ENCODE measurements at regions not wholly inside any gene's neighbourhood (a gene's known extent, or its start where the extent isn't known, plus 50 kb on each side); places are given as distances from the start of the nearest gene placed in this dataset.

DNA sequence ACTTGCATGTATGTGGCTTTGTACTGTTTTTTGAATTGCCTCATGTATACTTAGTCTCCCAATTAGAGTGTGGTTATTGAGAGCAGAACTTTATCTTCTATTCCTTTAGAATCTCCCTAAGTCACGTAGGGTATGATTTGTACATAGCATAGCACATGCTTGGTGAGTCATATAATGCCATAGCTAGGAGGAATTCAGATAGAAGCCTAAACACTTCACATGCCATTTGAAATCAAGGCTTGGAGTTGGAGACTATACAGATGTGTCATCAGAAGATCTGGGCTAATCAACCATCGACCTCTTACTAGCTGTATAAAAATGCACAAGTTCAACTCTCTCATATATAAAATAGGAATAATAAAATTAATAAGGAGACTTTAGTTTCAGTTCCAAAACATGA lies 222.6 kb upstream of the ST6GAL2 start:
- Histone ChIP-seq H3K9me3 (peaks cover 0 to 14% of the 10 kb centered on the region in 2 donors), H3K27me3 (no peaks in the 10 kb centered on the region), H3K27ac (no peak overlapping the region), H3K36me3 (no peaks in the 10 kb centered on the region), H3K4me3 (no peak overlapping the region), H3K4me1 (no peaks in the 10 kb centered on the region)
- intact Hi-C loops (cut with DNase I; ENCODE audit: low total_unique reads), result no loop called here
- DNase-seq (ENCODE audit: low spot score in 2 of 2), result no peak
- TF ChIP-seq, protein P1, sequence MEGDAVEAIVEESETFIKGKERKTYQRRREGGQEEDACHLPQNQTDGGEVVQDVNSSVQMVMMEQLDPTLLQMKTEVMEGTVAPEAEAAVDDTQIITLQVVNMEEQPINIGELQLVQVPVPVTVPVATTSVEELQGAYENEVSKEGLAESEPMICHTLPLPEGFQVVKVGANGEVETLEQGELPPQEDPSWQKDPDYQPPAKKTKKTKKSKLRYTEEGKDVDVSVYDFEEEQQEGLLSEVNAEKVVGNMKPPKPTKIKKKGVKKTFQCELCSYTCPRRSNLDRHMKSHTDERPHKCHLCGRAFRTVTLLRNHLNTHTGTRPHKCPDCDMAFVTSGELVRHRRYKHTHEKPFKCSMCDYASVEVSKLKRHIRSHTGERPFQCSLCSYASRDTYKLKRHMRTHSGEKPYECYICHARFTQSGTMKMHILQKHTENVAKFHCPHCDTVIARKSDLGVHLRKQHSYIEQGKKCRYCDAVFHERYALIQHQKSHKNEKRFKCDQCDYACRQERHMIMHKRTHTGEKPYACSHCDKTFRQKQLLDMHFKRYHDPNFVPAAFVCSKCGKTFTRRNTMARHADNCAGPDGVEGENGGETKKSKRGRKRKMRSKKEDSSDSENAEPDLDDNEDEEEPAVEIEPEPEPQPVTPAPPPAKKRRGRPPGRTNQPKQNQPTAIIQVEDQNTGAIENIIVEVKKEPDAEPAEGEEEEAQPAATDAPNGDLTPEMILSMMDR (IDR thresholded peaks at IDR 0.05), result no peak
- TF ChIP-seq POLR2AphosphoS5 (IDR thresholded peaks at IDR 0.05), result no peak
- no peak for TF ChIP-seq POLR2A (IDR thresholded peaks at IDR 0.05)

DNA sequence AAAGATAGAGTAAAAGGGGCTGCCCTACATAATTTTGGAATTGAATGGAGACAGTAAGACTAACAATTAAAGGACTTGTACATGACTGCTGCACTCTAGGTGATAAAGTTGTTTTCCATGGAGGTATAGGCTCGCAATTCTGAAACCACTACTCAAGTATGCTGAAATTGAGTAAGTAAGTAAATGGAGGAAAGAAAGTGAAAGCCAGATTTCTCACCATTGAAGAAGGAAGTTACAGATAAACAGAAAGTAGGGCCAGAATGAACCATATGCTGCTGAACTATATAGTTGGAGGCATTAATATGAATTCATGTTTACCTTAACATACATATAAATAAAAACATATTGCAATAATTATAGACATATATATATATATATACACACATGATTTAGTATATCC lies 225.7 kb upstream of the ST6GAL2 start:
- TF ChIP-seq POLR2AphosphoS5 (IDR thresholded peaks at IDR 0.05), result no peak
- TF ChIP-seq, protein P1 (IDR thresholded peaks at IDR 0.05), result no peak
- no peak for TF ChIP-seq POLR2A (IDR thresholded peaks at IDR 0.05)
- Histone ChIP-seq H3K4me1 (no peaks in the 10 kb centered on the region), H3K36me3 (no peaks in the 10 kb centered on the region), H3K27ac (no peak overlapping the region), H3K27me3 (no peaks in the 10 kb centered on the region), H3K4me3 (no peak overlapping the region), H3K9me3 (no peaks in the 10 kb centered on the region)
- no peak for DNase-seq (ENCODE audit: low spot score in 2 of 2)
- intact Hi-C loops (cut with DNase I; ENCODE audit: low total_unique reads), result no loop called here

DNA sequence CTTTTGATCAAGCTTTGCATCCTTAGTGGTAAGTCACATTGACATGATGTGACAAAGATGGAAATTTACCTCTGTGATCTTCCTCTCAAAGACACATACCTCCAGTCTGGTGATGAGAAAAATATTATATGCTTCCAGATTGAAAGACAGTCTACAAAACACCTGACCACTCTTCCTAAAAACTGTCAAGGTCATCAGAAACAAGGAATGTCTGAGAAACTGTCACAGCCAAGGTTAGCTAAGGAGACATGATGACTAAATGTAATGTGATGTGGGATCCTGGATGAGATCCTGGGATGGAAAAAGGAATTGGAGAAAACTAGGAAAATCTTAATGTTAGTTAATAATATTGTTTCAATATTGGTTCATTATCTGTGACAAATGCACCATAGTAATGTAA lies 226.6 kb upstream of the ST6GAL2 start:
- TF ChIP-seq, protein P1 (IDR thresholded peaks at IDR 0.05), result no peak
- TF ChIP-seq POLR2A (IDR thresholded peaks at IDR 0.05), result no peak
- no peak for TF ChIP-seq POLR2AphosphoS5 (IDR thresholded peaks at IDR 0.05)
- no peak for DNase-seq (ENCODE audit: low spot score in 2 of 2)
- Histone ChIP-seq H3K4me1 (no peaks in the 10 kb centered on the region), H3K27ac (no peak overlapping the region), H3K9me3 (no peaks in the 10 kb centered on the region), H3K27me3 (no peaks in the 10 kb centered on the region), H3K4me3 (no peak overlapping the region), H3K36me3 (no peaks in the 10 kb centered on the region)
- intact Hi-C loops (cut with DNase I; ENCODE audit: low total_unique reads), result no loop called here

DNA sequence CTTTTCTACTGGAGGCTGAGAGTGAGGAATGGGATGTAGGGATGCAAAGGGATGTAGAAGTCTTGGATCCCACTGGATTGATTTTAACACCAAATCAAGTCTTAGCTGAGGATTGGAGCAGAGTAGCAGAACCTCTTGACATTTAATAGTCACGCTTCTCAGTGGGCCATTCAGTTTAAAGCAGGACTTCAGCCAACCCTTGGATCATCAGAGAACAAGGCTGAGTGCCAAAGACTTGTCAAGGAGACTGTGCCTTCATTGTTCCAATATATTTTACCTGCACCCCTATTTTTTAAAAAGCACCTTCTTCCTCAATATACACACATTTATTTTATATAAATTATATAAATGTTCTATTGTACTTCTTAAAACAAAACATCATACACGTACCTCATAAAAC lies 242.4 kb upstream of the ST6GAL2 start:
- Histone ChIP-seq H3K36me3 (no peaks in the 10 kb centered on the region), H3K27ac (no peak overlapping the region), H3K27me3 (no peaks in the 10 kb centered on the region), H3K4me1 (no peaks in the 10 kb centered on the region), H3K4me3 (no peak overlapping the region), H3K9me3 (no peaks in the 10 kb centered on the region)
- TF ChIP-seq POLR2A (IDR thresholded peaks at IDR 0.05) (no peak), POLR2AphosphoS5 (IDR thresholded peaks at IDR 0.05) (no peak)
- TF ChIP-seq, protein P1 (IDR thresholded peaks at IDR 0.05), result no peak
- intact Hi-C loops (cut with DNase I; ENCODE audit: low total_unique reads), result no loop called here
- DNase-seq (ENCODE audit: low spot score in 2 of 2), result no peak

DNA sequence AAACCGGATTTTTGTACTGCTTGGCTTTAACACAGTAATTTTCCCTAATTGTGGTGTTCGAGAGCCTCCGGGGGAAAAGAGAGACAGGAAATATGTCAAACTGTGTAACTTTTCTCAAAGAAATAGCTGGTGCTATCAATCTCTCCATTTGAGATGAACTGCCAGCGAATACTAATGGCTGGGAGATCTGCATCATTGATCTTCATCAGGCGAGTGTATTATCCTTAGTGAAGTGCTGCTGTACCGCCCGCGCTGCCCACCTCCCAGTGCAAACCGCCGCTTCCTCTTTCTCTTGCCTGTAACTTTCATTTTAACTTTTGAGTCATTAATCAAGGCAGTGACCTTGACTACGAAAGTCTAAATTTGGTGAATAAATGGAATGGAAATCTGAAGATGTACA lies 246.1 kb upstream of the ST6GAL2 start:
- no peak for TF ChIP-seq POLR2A (IDR thresholded peaks at IDR 0.05)
- no peak for TF ChIP-seq POLR2AphosphoS5 (IDR thresholded peaks at IDR 0.05)
- TF ChIP-seq, protein P1 (IDR thresholded peaks at IDR 0.05), result no peak
- Histone ChIP-seq H3K27ac (no peak overlapping the region), H3K4me1 (no peaks in the 10 kb centered on the region), H3K9me3 (no peaks in the 10 kb centered on the region), H3K27me3 (no peaks in the 10 kb centered on the region), H3K4me3 (peak overlapping the region in 1 of 3 donors; percentile 42), H3K36me3 (no peaks in the 10 kb centered on the region)
- intact Hi-C loops (cut with DNase I; ENCODE audit: low total_unique reads), result loop anchor here (10.0 kb wide), 1 partner anchor 467 kb away; no protein-coding TSS in a partner anchor
- no peak for DNase-seq (ENCODE audit: low spot score in 2 of 2)
